K562 (cell line): ENCODE measurements at regions not wholly inside any gene's neighbourhood (a gene's known extent, or its start where the extent isn't known, plus 50 kb on each side); places are given as distances from the start of the nearest gene placed in this dataset.

Experiments used
- CBX1 ChIP-seq: sonication (generic); IDR thresholded peaks from 2 replicates; pipeline ENCODE4 v1.6.1; 2016; ENCODE audit warnings: antibody characterized with exemption, low read depth, mild to moderate bottlenecking
- SMARCB1 ChIP-seq: IDR thresholded peaks from 2 replicates; pipeline ENCODE4 v1.6.1; 2011; ENCODE audit warnings: improper control_type of control experiment, low read depth; ENCODE audit not compliant: insufficient read length
- STAG1 ChIP-seq: sonication (generic); formaldehyde crosslinking; IDR thresholded peaks from 2 replicates; pipeline ENCODE4 v1.5.0; 2020; ENCODE audit warnings: missing genetic modification reagents, borderline replicate concordance
- ZNF263 ChIP-seq: sonication (generic); formaldehyde crosslinking; IDR thresholded peaks from 2 replicates; pipeline ENCODE4 v1.8.0; 2022; ENCODE audit warnings: mild to moderate bottlenecking, missing genetic modification reagents, borderline replicate concordance
- ZNF445 ChIP-seq: fragments of 250-450 bp; sonication (Bioruptor Pico); IDR thresholded peaks from 2 replicates; pipeline ENCODE4 v1.4.0; 2020; ENCODE audit warnings: low read depth, mild to moderate bottlenecking, moderate library complexity

DNA sequence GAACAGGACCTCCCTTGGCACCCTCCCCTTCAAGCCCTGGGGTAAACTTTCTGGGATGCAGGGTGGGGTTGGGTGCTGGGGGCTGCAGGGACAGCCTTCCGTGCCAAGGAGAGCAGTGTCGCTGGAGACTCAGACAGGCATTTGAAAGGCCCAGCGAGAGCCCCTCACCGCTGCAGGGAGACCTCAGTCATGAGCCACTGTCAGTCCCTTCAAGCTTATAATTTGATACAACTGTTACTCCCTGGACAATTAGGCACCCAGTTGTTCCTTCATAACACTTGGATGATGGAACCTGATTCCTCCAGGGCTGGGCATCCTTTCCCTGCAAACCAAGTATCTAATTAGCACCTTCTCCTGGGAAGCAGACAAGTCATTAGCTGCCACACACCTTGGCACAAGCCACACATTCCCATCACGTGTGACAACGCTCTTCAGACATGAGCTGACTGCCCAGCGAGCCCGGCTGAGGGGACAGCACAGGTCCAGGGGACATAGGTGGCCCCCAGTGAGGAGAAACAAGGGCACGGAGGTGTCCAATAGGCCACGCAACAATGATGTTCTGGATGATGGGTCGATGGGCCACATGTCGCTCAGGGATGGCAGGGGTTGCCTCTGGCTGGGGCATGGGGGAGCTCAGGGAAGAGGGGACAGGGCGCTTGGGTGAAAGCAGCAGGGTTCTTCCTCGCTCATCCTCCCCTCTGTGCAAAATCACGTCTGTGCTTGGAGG, 59.6 kb downstream of the KCNF1 start:
- TF ChIP-seq SMARCB1 = no peak
- no peak for TF ChIP-seq STAG1 (CRISPR knock-in tag)
- no peak for TF ChIP-seq ZNF263 (CRISPR knock-in tag)
- TF ChIP-seq CBX1 = no peak
- no peak for TF ChIP-seq ZNF445 (CRISPR knock-in tag)
